HG03521 (cell line): ENCODE measurements at regions not wholly inside any gene's neighbourhood (a gene's known extent, or its start where the extent isn't known, plus 50 kb on each side); places are given as distances from the start of the nearest gene placed in this dataset.
"Not testable (repeated sequence)": the region's sequence is repeated elsewhere in the genome, so short reads cannot be mapped to it uniquely, and the experiment has no call there.

Experiments used
- ATAC-seq: cut with Tn5 transposase; IDR thresholded peaks from one replicate; pipeline ENCODE4 v1.9.1; 2021; ENCODE audit warnings: mild to moderate bottlenecking, moderate library complexity; ENCODE audit not compliant: unreplicated experiment

GRCh38 chr6:11411593-11411992 lies 126.0 kb upstream of the TMEM170B start:
- ATAC-seq, result no peak

- no peak for ATAC-seq
Measured at GRCh38 chr6:11410539-11411307, 126.8 kb upstream of the TMEM170B start.

GRCh38 chr6:11409371-11409770 lies 128.2 kb upstream of the TMEM170B start:
- ATAC-seq, result no peak

- no peak for ATAC-seq
Measured at GRCh38 chr6:11407414-11407813, 130.1 kb upstream of the TMEM170B start.

- no peak for ATAC-seq
Measured at GRCh38 chr6:11404838-11405237, 132.7 kb upstream of the TMEM170B start.

GRCh38 chr6:11404081-11404480 lies 133.5 kb upstream of the TMEM170B start:
- no peak for ATAC-seq

- ATAC-seq, result no peak
Measured at GRCh38 chr6:11403035-11403601, 134.4 kb upstream of the TMEM170B start.

GRCh38 chr6:11402581-11402980 lies 135.0 kb upstream of the TMEM170B start:
- not testable (repeated sequence) for ATAC-seq

- not testable (repeated sequence) for ATAC-seq
Measured at GRCh38 chr6:11401954-11402353, 135.6 kb upstream of the TMEM170B start.

GRCh38 chr6:11398451-11399326 lies 138.9 kb upstream of the TMEM170B start:
- no peak for ATAC-seq

- no peak for ATAC-seq
Measured at GRCh38 chr6:11397622-11398450, 139.7 kb upstream of the TMEM170B start.

- ATAC-seq, result no peak
Measured at GRCh38 chr6:11396860-11397259, 140.7 kb upstream of the TMEM170B start.

- no peak for ATAC-seq
Measured at GRCh38 chr6:11393713-11394627, 143.6 kb upstream of the TMEM170B start.

GRCh38 chr6:11392778-11393507 lies 144.6 kb upstream of the TMEM170B start:
- no peak for ATAC-seq

- ATAC-seq, result no peak
Measured at GRCh38 chr6:11391934-11392777, 145.4 kb upstream of the TMEM170B start.

GRCh38 chr6:11389977-11390376 lies 147.6 kb upstream of the TMEM170B start:
- no peak for ATAC-seq

GRCh38 chr6:11388983-11389944 lies 148.3 kb upstream of the TMEM170B start:
- no peak for ATAC-seq
